HL-60 (cell line): ENCODE measurements at regions not wholly inside any gene's neighbourhood (a gene's known extent, or its start where the extent isn't known, plus 50 kb on each side); places are given as distances from the start of the nearest gene placed in this dataset.

Source experiments
- POLR2AphosphoS5 ChIP-seq: IDR thresholded peaks from 2 replicates; pipeline ENCODE4 v1.6.1; 2012; ENCODE audit warnings: low read depth
- SPI1 ChIP-seq: IDR thresholded peaks from 2 replicates; pipeline ENCODE4 v1.6.1; 2012; ENCODE audit warnings: low read depth, mild to moderate bottlenecking, borderline replicate concordance
- TF ChIP-seq, protein P1 (sequence below): IDR thresholded peaks from one replicate; pipeline ENCODE4 v1.5.1; 2011; ENCODE audit warnings: low read length, control low read depth, inconsistent platforms; ENCODE audit not compliant: insufficient read depth
- TF ChIP-seq, protein P2 (sequence below): IDR thresholded peaks from 2 replicates; pipeline ENCODE4 v1.6.1; 2012; ENCODE audit warnings: low read depth; ENCODE audit not compliant: insufficient replicate concordance

DNA sequence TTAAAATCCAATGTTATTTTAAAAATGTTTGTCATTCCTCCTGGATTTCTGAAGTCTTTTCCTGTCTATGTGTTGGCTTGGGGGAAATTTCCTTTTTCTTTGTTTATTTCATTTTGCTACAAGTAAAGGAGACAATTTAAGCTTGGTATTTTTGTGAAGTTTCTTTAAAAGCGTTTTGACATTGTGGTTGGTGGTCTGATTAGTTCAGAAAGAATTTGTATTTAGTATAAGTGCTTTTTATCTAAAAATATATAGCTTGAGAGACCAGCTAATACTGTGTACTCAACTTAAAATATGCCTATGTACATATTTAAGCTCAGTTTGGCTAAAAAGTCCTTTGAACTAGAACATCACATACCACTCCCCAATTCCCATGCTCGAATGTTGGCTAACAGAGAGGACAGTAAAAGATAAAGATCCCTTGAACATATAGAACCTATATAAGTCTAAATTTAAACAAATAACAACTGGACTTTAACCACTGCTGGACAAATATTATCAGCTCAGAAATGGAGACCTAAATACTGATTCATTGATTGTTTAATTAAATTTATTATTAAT is 237.6 kb downstream of the TLE4 start:
- TF ChIP-seq POLR2AphosphoS5 (no peak), SPI1 (no peak)
- TF ChIP-seq, protein P1, sequence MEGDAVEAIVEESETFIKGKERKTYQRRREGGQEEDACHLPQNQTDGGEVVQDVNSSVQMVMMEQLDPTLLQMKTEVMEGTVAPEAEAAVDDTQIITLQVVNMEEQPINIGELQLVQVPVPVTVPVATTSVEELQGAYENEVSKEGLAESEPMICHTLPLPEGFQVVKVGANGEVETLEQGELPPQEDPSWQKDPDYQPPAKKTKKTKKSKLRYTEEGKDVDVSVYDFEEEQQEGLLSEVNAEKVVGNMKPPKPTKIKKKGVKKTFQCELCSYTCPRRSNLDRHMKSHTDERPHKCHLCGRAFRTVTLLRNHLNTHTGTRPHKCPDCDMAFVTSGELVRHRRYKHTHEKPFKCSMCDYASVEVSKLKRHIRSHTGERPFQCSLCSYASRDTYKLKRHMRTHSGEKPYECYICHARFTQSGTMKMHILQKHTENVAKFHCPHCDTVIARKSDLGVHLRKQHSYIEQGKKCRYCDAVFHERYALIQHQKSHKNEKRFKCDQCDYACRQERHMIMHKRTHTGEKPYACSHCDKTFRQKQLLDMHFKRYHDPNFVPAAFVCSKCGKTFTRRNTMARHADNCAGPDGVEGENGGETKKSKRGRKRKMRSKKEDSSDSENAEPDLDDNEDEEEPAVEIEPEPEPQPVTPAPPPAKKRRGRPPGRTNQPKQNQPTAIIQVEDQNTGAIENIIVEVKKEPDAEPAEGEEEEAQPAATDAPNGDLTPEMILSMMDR, result no peak
- TF ChIP-seq, protein P2, sequence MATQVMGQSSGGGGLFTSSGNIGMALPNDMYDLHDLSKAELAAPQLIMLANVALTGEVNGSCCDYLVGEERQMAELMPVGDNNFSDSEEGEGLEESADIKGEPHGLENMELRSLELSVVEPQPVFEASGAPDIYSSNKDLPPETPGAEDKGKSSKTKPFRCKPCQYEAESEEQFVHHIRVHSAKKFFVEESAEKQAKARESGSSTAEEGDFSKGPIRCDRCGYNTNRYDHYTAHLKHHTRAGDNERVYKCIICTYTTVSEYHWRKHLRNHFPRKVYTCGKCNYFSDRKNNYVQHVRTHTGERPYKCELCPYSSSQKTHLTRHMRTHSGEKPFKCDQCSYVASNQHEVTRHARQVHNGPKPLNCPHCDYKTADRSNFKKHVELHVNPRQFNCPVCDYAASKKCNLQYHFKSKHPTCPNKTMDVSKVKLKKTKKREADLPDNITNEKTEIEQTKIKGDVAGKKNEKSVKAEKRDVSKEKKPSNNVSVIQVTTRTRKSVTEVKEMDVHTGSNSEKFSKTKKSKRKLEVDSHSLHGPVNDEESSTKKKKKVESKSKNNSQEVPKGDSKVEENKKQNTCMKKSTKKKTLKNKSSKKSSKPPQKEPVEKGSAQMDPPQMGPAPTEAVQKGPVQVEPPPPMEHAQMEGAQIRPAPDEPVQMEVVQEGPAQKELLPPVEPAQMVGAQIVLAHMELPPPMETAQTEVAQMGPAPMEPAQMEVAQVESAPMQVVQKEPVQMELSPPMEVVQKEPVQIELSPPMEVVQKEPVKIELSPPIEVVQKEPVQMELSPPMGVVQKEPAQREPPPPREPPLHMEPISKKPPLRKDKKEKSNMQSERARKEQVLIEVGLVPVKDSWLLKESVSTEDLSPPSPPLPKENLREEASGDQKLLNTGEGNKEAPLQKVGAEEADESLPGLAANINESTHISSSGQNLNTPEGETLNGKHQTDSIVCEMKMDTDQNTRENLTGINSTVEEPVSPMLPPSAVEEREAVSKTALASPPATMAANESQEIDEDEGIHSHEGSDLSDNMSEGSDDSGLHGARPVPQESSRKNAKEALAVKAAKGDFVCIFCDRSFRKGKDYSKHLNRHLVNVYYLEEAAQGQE, result no peak
